ENCODE measurements at regions not wholly inside any gene's neighbourhood (a gene's known extent, or its start where the extent isn't known, plus 50 kb on each side); places are given as distances from the start of the nearest gene placed in this dataset.

DNA sequence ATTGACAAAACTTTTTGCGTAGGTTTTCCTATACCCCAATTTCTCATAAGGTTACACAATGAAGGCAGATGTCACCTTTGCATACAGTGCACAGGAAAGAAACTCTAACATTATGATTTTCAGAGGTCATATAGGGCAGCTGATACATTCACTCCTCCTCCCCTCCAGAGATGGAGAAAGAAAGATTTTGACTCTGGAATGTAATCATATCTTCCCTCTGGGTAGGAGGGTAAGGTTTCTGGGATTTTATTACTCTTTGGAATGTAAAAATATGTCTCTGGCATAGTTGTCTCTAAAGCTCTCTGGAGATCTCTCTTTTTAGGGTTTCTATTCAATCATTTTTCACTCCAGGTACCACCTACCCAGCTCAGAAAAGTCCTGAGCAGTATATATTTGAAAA lies 398.3 kb downstream of the GPD2 start:
- H3K4me2 ChIP-seq (ENCODE audit: low read length): no peak overlapping the region
- no peaks in the 10 kb centered on the region for H4K20me1 ChIP-seq (ENCODE audit: control insufficient read depth, insufficient read depth, low read depth, low read length)
- H3K9me3 ChIP-seq (ENCODE audit: control insufficient read depth, insufficient read depth, low read length): no peaks in the 10 kb centered on the region
- no peaks in the 10 kb centered on the region for H3K27me3 ChIP-seq (ENCODE audit: control insufficient read depth, low read length)
- no peaks in the 10 kb centered on the region for H3F3A ChIP-seq (ENCODE audit: control insufficient read depth, insufficient read depth)
- no peak overlapping the region for H3K27ac ChIP-seq (ENCODE audit: low read depth, low read length)
- no peak for TF ChIP-seq EZH2phosphoT487 (IDR thresholded peaks at IDR 0.05; ENCODE audit: borderline replicate concordance, low read length)
- TF ChIP-seq, protein P1, sequence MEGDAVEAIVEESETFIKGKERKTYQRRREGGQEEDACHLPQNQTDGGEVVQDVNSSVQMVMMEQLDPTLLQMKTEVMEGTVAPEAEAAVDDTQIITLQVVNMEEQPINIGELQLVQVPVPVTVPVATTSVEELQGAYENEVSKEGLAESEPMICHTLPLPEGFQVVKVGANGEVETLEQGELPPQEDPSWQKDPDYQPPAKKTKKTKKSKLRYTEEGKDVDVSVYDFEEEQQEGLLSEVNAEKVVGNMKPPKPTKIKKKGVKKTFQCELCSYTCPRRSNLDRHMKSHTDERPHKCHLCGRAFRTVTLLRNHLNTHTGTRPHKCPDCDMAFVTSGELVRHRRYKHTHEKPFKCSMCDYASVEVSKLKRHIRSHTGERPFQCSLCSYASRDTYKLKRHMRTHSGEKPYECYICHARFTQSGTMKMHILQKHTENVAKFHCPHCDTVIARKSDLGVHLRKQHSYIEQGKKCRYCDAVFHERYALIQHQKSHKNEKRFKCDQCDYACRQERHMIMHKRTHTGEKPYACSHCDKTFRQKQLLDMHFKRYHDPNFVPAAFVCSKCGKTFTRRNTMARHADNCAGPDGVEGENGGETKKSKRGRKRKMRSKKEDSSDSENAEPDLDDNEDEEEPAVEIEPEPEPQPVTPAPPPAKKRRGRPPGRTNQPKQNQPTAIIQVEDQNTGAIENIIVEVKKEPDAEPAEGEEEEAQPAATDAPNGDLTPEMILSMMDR (IDR thresholded peaks at IDR 0.05; ENCODE audit: low read depth, low read length, poor library complexity, severe bottlenecking): no peak
- no peaks in the 10 kb centered on the region for H3K79me2 ChIP-seq (ENCODE audit: control insufficient read depth, low read length)
- H3K9me2 ChIP-seq (replicated peaks; ENCODE audit: control insufficient read depth, low read length): no peaks in the 10 kb centered on the region
- H3K4me1 ChIP-seq (ENCODE audit: control insufficient read depth, low read length): no peaks in the 10 kb centered on the region
- no peaks in the 10 kb centered on the region for H3K36me3 ChIP-seq (ENCODE audit: control insufficient read depth, low read length)
- no peak overlapping the region for H3K4me3 ChIP-seq (ENCODE audit: low read length)

DNA sequence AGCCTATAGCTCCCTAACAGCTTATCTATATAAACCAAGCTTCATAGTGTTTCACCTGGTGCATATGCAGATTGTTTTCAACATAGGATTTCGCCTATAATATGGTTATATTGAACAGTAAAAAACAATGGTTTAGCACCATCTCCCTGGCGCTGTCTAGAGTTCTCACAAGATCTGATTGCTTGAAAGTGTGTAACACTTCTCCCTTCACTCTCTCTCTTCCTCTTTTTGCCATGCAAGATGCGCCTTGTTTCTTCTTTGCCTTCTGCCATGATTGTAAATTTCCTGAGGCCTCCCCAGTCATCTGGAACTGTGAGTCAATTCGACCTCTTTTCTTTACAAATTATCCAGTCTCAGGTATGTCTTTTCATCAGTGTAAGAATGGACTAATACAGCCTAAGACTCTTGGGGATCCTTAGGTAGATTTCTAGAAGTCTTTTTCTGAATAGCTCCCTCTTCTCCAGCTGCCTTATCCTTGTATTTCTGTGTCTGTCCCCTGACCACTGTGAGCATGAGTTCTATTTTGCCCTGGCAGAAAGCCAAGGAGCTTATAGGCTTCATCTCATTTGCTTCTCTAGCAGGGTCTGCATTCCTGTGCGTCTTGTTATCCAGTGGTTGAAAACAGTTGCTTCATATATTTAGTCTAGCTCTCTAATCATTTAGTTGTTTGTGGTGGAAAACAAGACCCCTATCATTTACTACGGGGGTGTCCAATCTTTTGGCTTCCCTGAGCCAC lies 401.6 kb downstream of the GPD2 start:
- H3K36me3 ChIP-seq (ENCODE audit: control insufficient read depth, low read length): no peaks in the 10 kb centered on the region
- H3K4me1 ChIP-seq (ENCODE audit: control insufficient read depth, low read length): no peaks in the 10 kb centered on the region
- no peak for TF ChIP-seq EZH2phosphoT487 (IDR thresholded peaks at IDR 0.05; ENCODE audit: borderline replicate concordance, low read length)
- TF ChIP-seq, protein P1 (IDR thresholded peaks at IDR 0.05; ENCODE audit: low read depth, low read length, poor library complexity, severe bottlenecking): no peak
- no peaks in the 10 kb centered on the region for H4K20me1 ChIP-seq (ENCODE audit: control insufficient read depth, insufficient read depth, low read depth, low read length)
- H3K79me2 ChIP-seq (ENCODE audit: control insufficient read depth, low read length): no peaks in the 10 kb centered on the region
- no peak overlapping the region for H3K27ac ChIP-seq (ENCODE audit: low read depth, low read length)
- no peaks in the 10 kb centered on the region for H3K9me2 ChIP-seq (replicated peaks; ENCODE audit: control insufficient read depth, low read length)
- no peaks in the 10 kb centered on the region for H3F3A ChIP-seq (ENCODE audit: control insufficient read depth, insufficient read depth)
- no peaks in the 10 kb centered on the region for H3K9me3 ChIP-seq (ENCODE audit: control insufficient read depth, insufficient read depth, low read length)
- no peak overlapping the region for H3K4me2 ChIP-seq (ENCODE audit: low read length)
- no peaks in the 10 kb centered on the region for H3K27me3 ChIP-seq (ENCODE audit: control insufficient read depth, low read length)
- H3K4me3 ChIP-seq (ENCODE audit: low read length): no peak overlapping the region

DNA sequence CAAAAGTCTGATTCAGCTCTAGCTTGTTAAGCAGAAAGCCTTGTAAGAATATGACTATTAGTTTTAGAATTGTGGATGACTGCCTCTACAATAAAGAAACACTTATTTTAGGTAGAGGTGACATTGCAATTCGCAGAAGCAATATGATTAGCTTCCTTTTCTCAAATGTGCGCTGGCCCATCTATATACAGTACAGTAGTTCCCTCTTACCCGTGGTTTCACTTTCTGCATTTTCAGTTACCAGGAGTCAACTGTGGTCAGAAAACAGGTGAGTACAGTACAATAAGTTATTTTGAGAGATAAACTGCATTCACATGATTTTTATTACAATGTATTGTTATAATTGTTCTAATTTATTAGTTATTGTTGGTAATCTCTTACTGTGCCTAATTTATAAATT lies 405.1 kb downstream of the GPD2 start:
- no peaks in the 10 kb centered on the region for H3K9me3 ChIP-seq (ENCODE audit: control insufficient read depth, insufficient read depth, low read length)

More for the DNA sequence above, 405.1 kb downstream of the GPD2 start:
- Histone ChIP-seq H3K9me2 (replicated peaks; ENCODE audit: control insufficient read depth, low read length) (no peaks in the 10 kb centered on the region), H3K4me1 (ENCODE audit: control insufficient read depth, low read length) (no peaks in the 10 kb centered on the region), H3K79me2 (ENCODE audit: control insufficient read depth, low read length) (no peaks in the 10 kb centered on the region), H3K27ac (ENCODE audit: low read depth, low read length) (no peak overlapping the region), H4K20me1 (ENCODE audit: control insufficient read depth, insufficient read depth, low read depth, low read length) (no peaks in the 10 kb centered on the region), H3K4me2 (ENCODE audit: low read length) (no peak overlapping the region), H3K27me3 (ENCODE audit: control insufficient read depth, low read length) (no peaks in the 10 kb centered on the region), H3K36me3 (ENCODE audit: control insufficient read depth, low read length) (no peaks in the 10 kb centered on the region), H3F3A (ENCODE audit: control insufficient read depth, insufficient read depth) (no peaks in the 10 kb centered on the region), H3K4me3 (ENCODE audit: low read length) (no peak overlapping the region)
- TF ChIP-seq, protein P1 (IDR thresholded peaks at IDR 0.05; ENCODE audit: low read depth, low read length, poor library complexity, severe bottlenecking): no peak
- no peak for TF ChIP-seq EZH2phosphoT487 (IDR thresholded peaks at IDR 0.05; ENCODE audit: borderline replicate concordance, low read length)

Measured in DOHH2 (cell line).